Smooth muscle cell (in vitro differentiated cells): ENCODE measurements at regions not wholly inside any gene's neighbourhood (a gene's known extent, or its start where the extent isn't known, plus 50 kb on each side); places are given as distances from the start of the nearest gene placed in this dataset.

Experiments used
- DNase-seq: peaks from one replicate; lab custom pipeline; 2025; ENCODE audit not compliant: unreplicated experiment; lab: John Stamatoyannopoulos, UW
- H2AFZ ChIP-seq: fragments of 200-600 bp; sonication (generic); 2 replicates; pipeline ENCODE4 v1.6.0; 2016; ENCODE audit warnings: antibody characterized with exemption, low read depth, mild to moderate bottlenecking
- H3F3A ChIP-seq: fragments of 200-600 bp; sonication (generic); 2 replicates; pipeline ENCODE4 v1.6.0; 2017; ENCODE audit warnings: antibody characterized with exemption, low read depth
- H3K27ac ChIP-seq: fragments of 200-600 bp; sonication (generic); 2 replicates; pipeline ENCODE4 v1.5.1; 2016; ENCODE audit warnings: low read depth, mild to moderate bottlenecking
- H3K27me3 ChIP-seq: fragments of 200-600 bp; sonication (generic); 2 replicates; pipeline ENCODE4 v1.6.1; 2016; ENCODE audit warnings: low read depth, mild to moderate bottlenecking
- H3K36me3 ChIP-seq: fragments of 200-600 bp; sonication (generic); 2 replicates; pipeline ENCODE4 v1.5.1; 2016; ENCODE audit warnings: low read depth
- H3K4me1 ChIP-seq: fragments of 200-600 bp; sonication (generic); 2 replicates; pipeline ENCODE4 v1.5.1; 2016; ENCODE audit warnings: low read depth
- H3K4me2 ChIP-seq: fragments of 200-600 bp; sonication (generic); 2 replicates; pipeline ENCODE4 v1.6.0; 2016; ENCODE audit warnings: mild to moderate bottlenecking
- H3K4me3 ChIP-seq: fragments of 200-600 bp; sonication (generic); 2 replicates; pipeline ENCODE4 v1.5.1; 2016; ENCODE audit warnings: mild to moderate bottlenecking
- H3K79me2 ChIP-seq: fragments of 200-600 bp; sonication (generic); 2 replicates; pipeline ENCODE4 v1.6.0; 2016; ENCODE audit warnings: low read depth, mild to moderate bottlenecking
- H3K9ac ChIP-seq: fragments of 200-600 bp; sonication (generic); 2 replicates; pipeline ENCODE4 v1.6.0; 2016; ENCODE audit warnings: low read depth
- H3K9me3 ChIP-seq: fragments of 200-600 bp; sonication (generic); replicated peaks from 2 replicates; pipeline ENCODE4 v1.5.1; 2016; ENCODE audit warnings: low read depth
- H4K20me1 ChIP-seq: fragments of 200-600 bp; sonication (generic); 2 replicates; pipeline ENCODE4 v1.6.0; 2016; ENCODE audit warnings: low read depth
- CTCF ChIP-seq: fragments of 200-600 bp; sonication (generic); IDR thresholded peaks from 2 replicates; pipeline ENCODE4 v1.5.1; 2017; ENCODE audit warnings: borderline replicate concordance, mild to moderate bottlenecking, antibody characterized with exemption; ENCODE audit not compliant: insufficient read depth, poor library complexity, severe bottlenecking
- WGBS: methylation state at CpG from one replicate; pipeline ENCODE4 v1.1.7; 2016; ENCODE audit warnings: low lambda C conversion rate; 5-methylcytosine and 5-hydroxymethylcytosine counted together

GRCh38 chr10:121690152-121690848 lies 92.1 kb upstream of the FGFR2 start:
- Histone ChIP-seq H3K27ac (no peak overlapping the region), H3K36me3 (no peaks in the 10 kb centered on the region), H3K27me3 (no peaks in the 10 kb centered on the region), H3K9ac (no peak overlapping the region), H3F3A (no peaks in the 10 kb centered on the region), H3K4me2 (no peak overlapping the region), H4K20me1 (no peaks in the 10 kb centered on the region), H3K9me3 (no peaks in the 10 kb centered on the region), H3K4me1 (peaks cover 21% of the 10 kb centered on the region), H2AFZ (no peak overlapping the region), H3K79me2 (no peaks in the 10 kb centered on the region), H3K4me3 (no peak overlapping the region)
- DNase-seq = no peak
- TF ChIP-seq CTCF = no peak
- WGBS = 88% methylated on average over 10 of the region's 10 CpGs

- H3K79me2 ChIP-seq = no peaks in the 10 kb centered on the region
- no peak for DNase-seq
- no peaks in the 10 kb centered on the region for H3K27me3 ChIP-seq
- H3K27ac ChIP-seq = no peak overlapping the region
- no peak overlapping the region for H2AFZ ChIP-seq
- H3K9me3 ChIP-seq = no peaks in the 10 kb centered on the region
- H3K4me2 ChIP-seq = no peak overlapping the region
- TF ChIP-seq CTCF = no peak
- 97% methylated on average over 11 of the region's 11 CpGs for WGBS
- H3K4me3 ChIP-seq = no peak overlapping the region
- H3K36me3 ChIP-seq = no peaks in the 10 kb centered on the region
- H3K4me1 ChIP-seq = peaks cover 44% of the 10 kb centered on the region
- H4K20me1 ChIP-seq = no peaks in the 10 kb centered on the region
- H3K9ac ChIP-seq = no peak overlapping the region
- H3F3A ChIP-seq = no peaks in the 10 kb centered on the region
Observed at GRCh38 chr10:121687095-121687813, 89.0 kb upstream of the FGFR2 start.

- H2AFZ ChIP-seq = no peak overlapping the region
- 47% methylated on average over 8 of the region's 8 CpGs for WGBS
- peak overlapping the region; percentile 12 for H3K4me2 ChIP-seq
- no peak overlapping the region for H3K9ac ChIP-seq
- H3K27ac ChIP-seq = peak overlapping the region; percentile 59
- no peaks in the 10 kb centered on the region for H4K20me1 ChIP-seq
- H3K79me2 ChIP-seq = no peaks in the 10 kb centered on the region
- H3F3A ChIP-seq = peaks cover 5% of the 10 kb centered on the region
- H3K4me3 ChIP-seq = no peak overlapping the region
- H3K9me3 ChIP-seq = no peaks in the 10 kb centered on the region
- peaks cover 52% of the 10 kb centered on the region for H3K4me1 ChIP-seq
- H3K36me3 ChIP-seq = no peaks in the 10 kb centered on the region
- no peaks in the 10 kb centered on the region for H3K27me3 ChIP-seq
- no peak for TF ChIP-seq CTCF
- no peak for DNase-seq
Observed at GRCh38 chr10:121684276-121684675, 86.0 kb upstream of the FGFR2 start.

GRCh38 chr10:121683816-121684215 lies 85.6 kb upstream of the FGFR2 start:
- Histone ChIP-seq H3K9me3 (no peaks in the 10 kb centered on the region), H2AFZ (peak overlapping the region; percentile 40), H3K9ac (no peak overlapping the region), H3K4me1 (peaks cover 52% of the 10 kb centered on the region), H3F3A (peaks cover 5% of the 10 kb centered on the region), H4K20me1 (no peaks in the 10 kb centered on the region), H3K27ac (peak overlapping the region; percentile 59), H3K79me2 (no peaks in the 10 kb centered on the region), H3K4me2 (peak overlapping the region; percentile 48), H3K4me3 (no peak overlapping the region), H3K27me3 (no peaks in the 10 kb centered on the region), H3K36me3 (no peaks in the 10 kb centered on the region)
- DNase-seq = no peak
- no peak for TF ChIP-seq CTCF
- WGBS = 74% methylated on average over 7 of the region's 7 CpGs
